ENCODE measurements at regions not wholly inside any gene's neighbourhood (a gene's known extent, or its start where the extent isn't known, plus 50 kb on each side); places are given as distances from the start of the nearest gene placed in this dataset.

GRCh38 chr10:43964486-43964885 lies 315.8 kb upstream of the ZNF32 start:
- ChIA-PET CTCF (no interaction called here), POLR2A (no interaction called here)
- H2AFZ ChIP-seq (ENCODE audit: low read depth): no peak overlapping the region
- no peaks in the 10 kb centered on the region for H3K9me3 ChIP-seq
- H3K4me2 ChIP-seq: no peak overlapping the region
- no peaks in the 10 kb centered on the region for H3K79me2 ChIP-seq (ENCODE audit: insufficient read depth)
- H3K4me3 ChIP-seq (ENCODE audit: low read depth in 2 of 2, low read length in 1 of 2): no peak overlapping the region
- no peak overlapping the region for H3K27ac ChIP-seq (ENCODE audit: low read depth in 2 of 2, low read length in 1 of 2)
- WGBS (ENCODE audit: low lambda C conversion rate): 45% methylated on average over 5 of the region's 5 CpGs
- no peaks in the 10 kb centered on the region for H4K20me1 ChIP-seq (ENCODE audit: insufficient read depth)
- H3K9me2 ChIP-seq: no peaks in the 10 kb centered on the region
- TF ChIP-seq JUND (IDR thresholded peaks at IDR 0.05) (no peak), TEAD4 (IDR thresholded peaks at IDR 0.05; ENCODE audit: borderline replicate concordance, insufficient read depth) (no peak), GATA2 (CRISPR knock-in tag; IDR thresholded peaks at IDR 0.05) (no peak), EZH2phosphoT487 (IDR thresholded peaks at IDR 0.05; ENCODE audit: borderline replicate concordance, low read depth) (no peak), MEF2A (IDR thresholded peaks at IDR 0.05; ENCODE audit: borderline replicate concordance, low read depth) (no peak), CHD2 (IDR thresholded peaks at IDR 0.05; ENCODE audit: low read length, partially characterized antibody) (no peak), POLR2AphosphoS5 (IDR thresholded peaks at IDR 0.05; ENCODE audit: low read depth, low read length) (no peak)
- no peak for DNase-seq
- H3K36me3 ChIP-seq (replicated peaks in 1 of 2; ENCODE audit: control insufficient read depth in 1 of 2, insufficient read depth in 2 of 2, low read length in 1 of 2): no peaks in the 10 kb centered on the region
- H3K27me3 ChIP-seq (ENCODE audit: insufficient read depth): no peaks in the 10 kb centered on the region
- peaks cover 0 to 3% of the 10 kb centered on the region in 2 experiments; a peak in 1 of 4 replicates for H3K4me1 ChIP-seq (ENCODE audit: control insufficient read depth in 1 of 2, insufficient read depth in 2 of 2, low read depth in 1 of 2, low read length in 1 of 2)
- no peak overlapping the region for H3K9ac ChIP-seq
- H3F3A ChIP-seq (replicated peaks; ENCODE audit: insufficient read depth): no peaks in the 10 kb centered on the region

- no peaks in the 10 kb centered on the region for H3K36me3 ChIP-seq (replicated peaks in 1 of 2; ENCODE audit: control insufficient read depth in 1 of 2, insufficient read depth in 2 of 2, low read length in 1 of 2)
- no peak overlapping the region for H3K27ac ChIP-seq (ENCODE audit: low read depth in 2 of 2, low read length in 1 of 2)
- no peak overlapping the region for H2AFZ ChIP-seq (ENCODE audit: low read depth)
- no peak overlapping the region for H3K9ac ChIP-seq
- WGBS (ENCODE audit: low lambda C conversion rate): 25% methylated on average over 7 of the region's 10 CpGs
- H3K9me3 ChIP-seq: no peaks in the 10 kb centered on the region
- no peaks in the 10 kb centered on the region for H3K9me2 ChIP-seq
- H4K20me1 ChIP-seq (ENCODE audit: insufficient read depth): no peaks in the 10 kb centered on the region
- H3K4me3 ChIP-seq (ENCODE audit: low read depth in 2 of 2, low read length in 1 of 2): no peak overlapping the region
- CTCF ChIA-PET: no interaction called here
- no peak for TF ChIP-seq MXI1 (IDR thresholded peaks at IDR 0.05; ENCODE audit: low read depth, low read length)
- TF ChIP-seq RCOR1 (IDR thresholded peaks at IDR 0.05; ENCODE audit: low read length): no peak
- no peak for TF ChIP-seq RAD21 (IDR thresholded peaks at IDR 0.05; ENCODE audit: low read length)
- TF ChIP-seq REST (IDR thresholded peaks at IDR 0.05; ENCODE audit: low read depth, low read length): no peak
- no peak for TF ChIP-seq TCF12 (IDR thresholded peaks at IDR 0.05)
- no peak for TF ChIP-seq JUND (IDR thresholded peaks at IDR 0.05)
- no peak for TF ChIP-seq EP300 (IDR thresholded peaks at IDR 0.05; ENCODE audit: borderline replicate concordance in 1 of 2, low read depth in 1 of 2, low read length in 1 of 2)
- TF ChIP-seq ZBTB33 (IDR thresholded peaks at IDR 0.05; ENCODE audit: borderline replicate concordance, low read depth): no peak
- no peak for TF ChIP-seq FOXJ3 (CRISPR knock-in tag; IDR thresholded peaks at IDR 0.05)
- no peak for TF ChIP-seq SIN3A (IDR thresholded peaks at IDR 0.05; ENCODE audit: borderline replicate concordance, low read depth, low read length)
- TF ChIP-seq EZH2phosphoT487 (IDR thresholded peaks at IDR 0.05; ENCODE audit: borderline replicate concordance, low read depth): no peak
- no peak for TF ChIP-seq CHD2 (IDR thresholded peaks at IDR 0.05; ENCODE audit: low read length, partially characterized antibody)
- H3K79me2 ChIP-seq (ENCODE audit: insufficient read depth): no peaks in the 10 kb centered on the region
- POLR2A ChIA-PET: no interaction called here
- H3K27me3 ChIP-seq (ENCODE audit: insufficient read depth): no peaks in the 10 kb centered on the region
- no peak overlapping the region for H3K4me2 ChIP-seq
- no peaks in the 10 kb centered on the region for H3F3A ChIP-seq (replicated peaks; ENCODE audit: insufficient read depth)
- peaks cover 0 to 8% of the 10 kb centered on the region in 2 experiments; a peak in 1 of 4 replicates for H3K4me1 ChIP-seq (ENCODE audit: control insufficient read depth in 1 of 2, insufficient read depth in 2 of 2, low read depth in 1 of 2, low read length in 1 of 2)
- DNase-seq: no peak
Observed at GRCh38 chr10:43963793-43964425, 315.2 kb upstream of the ZNF32 start.
